ENCODE measurements at regions not wholly inside any gene's neighbourhood (a gene's known extent, or its start where the extent isn't known, plus 50 kb on each side); places are given as distances from the start of the nearest gene placed in this dataset.
A peak's percentile ranks its signal among the peaks of the same experiment; 100 is the strongest.

- no peaks in the 10 kb centered on the region for H3K27me3 ChIP-seq (ENCODE audit: control insufficient read depth in 3 of 3, insufficient read depth in 3 of 3, low read length in 2 of 3)
- H3K9me3 ChIP-seq (ENCODE audit: control insufficient read depth in 4 of 4, insufficient read depth in 3 of 4, low read length in 3 of 4) = no peaks in the 10 kb centered on the region
- no peak for TF ChIP-seq CTCF (IDR thresholded peaks at IDR 0.05; ENCODE audit: control extremely low read depth, extremely low read depth)
- ATAC-seq (ENCODE audit: insufficient read depth, low FRiP score) = no peak
- no peak for DNase-seq
- peaks cover 0 to 6% (median 0%) of the 10 kb centered on the region in 5 donors for H3K4me1 ChIP-seq (ENCODE audit: control insufficient read depth in 5 of 5, insufficient read depth in 5 of 5, low read length in 5 of 5)
- no peaks in the 10 kb centered on the region for H3K36me3 ChIP-seq (ENCODE audit: control insufficient read depth in 4 of 4, insufficient read depth in 4 of 4, low read length in 4 of 4)
- no peak overlapping the region for H3K4me3 ChIP-seq
- 88 to 90% methylated on average over 18 of the region's 18 CpGs for WGBS, 2 donors
- H3K9ac ChIP-seq (ENCODE audit: insufficient read depth in 1 of 2, low read length in 2 of 2) = no peak overlapping the region
- no peak overlapping the region for H3K27ac ChIP-seq (ENCODE audit: low read depth in 1 of 2, low read length in 1 of 2)
Measured at GRCh38 chr4:185879666-185880312, 67.8 kb upstream of the SORBS2 start.

- TF ChIP-seq CTCF (IDR thresholded peaks at IDR 0.05; ENCODE audit: control extremely low read depth, extremely low read depth) = no peak
- peak in 2 of 3 donors; percentile 28 to 57 for DNase-seq
- no peaks in the 10 kb centered on the region for H3K36me3 ChIP-seq (ENCODE audit: control insufficient read depth in 4 of 4, insufficient read depth in 4 of 4, low read length in 4 of 4)
- no peak for ATAC-seq (ENCODE audit: insufficient read depth, low FRiP score)
- WGBS, 2 donors = 50 to 64% methylated on average over 3 of the region's 3 CpGs
- no peak overlapping the region for H3K9ac ChIP-seq (ENCODE audit: insufficient read depth in 1 of 2, low read length in 2 of 2)
- no peak overlapping the region for H3K4me3 ChIP-seq
- H3K27me3 ChIP-seq (ENCODE audit: control insufficient read depth in 3 of 3, insufficient read depth in 3 of 3, low read length in 2 of 3) = no peaks in the 10 kb centered on the region
- H3K27ac ChIP-seq (ENCODE audit: low read depth in 1 of 2, low read length in 1 of 2) = no peak overlapping the region
- no peaks in the 10 kb centered on the region for H3K9me3 ChIP-seq (ENCODE audit: control insufficient read depth in 4 of 4, insufficient read depth in 3 of 4, low read length in 3 of 4)
- H3K4me1 ChIP-seq (ENCODE audit: control insufficient read depth in 5 of 5, insufficient read depth in 5 of 5, low read length in 5 of 5) = peaks cover 0 to 6% (median 0%) of the 10 kb centered on the region in 5 donors
Measured at GRCh38 chr4:185880571-185880970, 68.6 kb upstream of the SORBS2 start.

GRCh38 chr4:185881430-185881829 lies 69.4 kb upstream of the SORBS2 start:
- no peak for ATAC-seq (ENCODE audit: insufficient read depth, low FRiP score)
- Histone ChIP-seq H3K9me3 (ENCODE audit: control insufficient read depth in 4 of 4, insufficient read depth in 3 of 4, low read length in 3 of 4) (no peaks in the 10 kb centered on the region), H3K36me3 (ENCODE audit: control insufficient read depth in 4 of 4, insufficient read depth in 4 of 4, low read length in 4 of 4) (no peaks in the 10 kb centered on the region), H3K27ac (ENCODE audit: low read depth in 1 of 2, low read length in 1 of 2) (no peak overlapping the region), H3K4me3 (no peak overlapping the region), H3K27me3 (ENCODE audit: control insufficient read depth in 3 of 3, insufficient read depth in 3 of 3, low read length in 2 of 3) (no peaks in the 10 kb centered on the region), H3K9ac (ENCODE audit: insufficient read depth in 1 of 2, low read length in 2 of 2) (no peak overlapping the region), H3K4me1 (ENCODE audit: control insufficient read depth in 5 of 5, insufficient read depth in 5 of 5, low read length in 5 of 5) (peaks cover 0 to 6% (median 0%) of the 10 kb centered on the region in 5 donors)
- no peak for TF ChIP-seq CTCF (IDR thresholded peaks at IDR 0.05; ENCODE audit: control extremely low read depth, extremely low read depth)
- DNase-seq = no peak
- WGBS, 2 donors = 61 to 85% methylated on average over 3 of the region's 3 CpGs

GRCh38 chr4:185883591-185883990 lies 71.6 kb upstream of the SORBS2 start:
- no peak for ATAC-seq (ENCODE audit: insufficient read depth, low FRiP score)
- H3K36me3 ChIP-seq (ENCODE audit: control insufficient read depth in 4 of 4, insufficient read depth in 4 of 4, low read length in 4 of 4) = no peaks in the 10 kb centered on the region
- DNase-seq = no peak
- no peaks in the 10 kb centered on the region for H3K27me3 ChIP-seq (ENCODE audit: control insufficient read depth in 3 of 3, insufficient read depth in 3 of 3, low read length in 2 of 3)
- H3K27ac ChIP-seq (ENCODE audit: low read depth in 1 of 2, low read length in 1 of 2) = no peak overlapping the region
- TF ChIP-seq CTCF (IDR thresholded peaks at IDR 0.05; ENCODE audit: control extremely low read depth, extremely low read depth) = no peak
- H3K4me1 ChIP-seq (ENCODE audit: control insufficient read depth in 5 of 5, insufficient read depth in 5 of 5, low read length in 5 of 5) = peaks cover 0 to 6% (median 0%) of the 10 kb centered on the region in 5 donors
- no peak overlapping the region for H3K9ac ChIP-seq (ENCODE audit: insufficient read depth in 1 of 2, low read length in 2 of 2)
- peaks cover 0 to 2% (median 0%) of the 10 kb centered on the region in 4 donors for H3K9me3 ChIP-seq (ENCODE audit: control insufficient read depth in 4 of 4, insufficient read depth in 3 of 4, low read length in 3 of 4)
- H3K4me3 ChIP-seq = no peak overlapping the region
- 93 to 96% methylated on average over 5 of the region's 5 CpGs for WGBS, 2 donors
